GM23248 (cell line): ENCODE measurements at regions not wholly inside any gene's neighbourhood (a gene's known extent, or its start where the extent isn't known, plus 50 kb on each side); places are given as distances from the start of the nearest gene placed in this dataset.

Experiments used
- EZH2 ChIP-seq: fragments of 200-600 bp; sonication (generic); IDR thresholded peaks from 2 replicates; pipeline ENCODE4 v1.6.1; 2018; ENCODE audit warnings: antibody characterized with exemption, mild to moderate bottlenecking; ENCODE audit not compliant: insufficient read depth, poor library complexity, severe bottlenecking
- EZH2phosphoT487 ChIP-seq: fragments of 200-600 bp; sonication (generic); IDR thresholded peaks from 2 replicates; pipeline ENCODE4 v1.6.1; 2018; ENCODE audit warnings: antibody characterized with exemption, moderate library complexity, mild to moderate bottlenecking, low read depth; ENCODE audit not compliant: insufficient read depth

DNA sequence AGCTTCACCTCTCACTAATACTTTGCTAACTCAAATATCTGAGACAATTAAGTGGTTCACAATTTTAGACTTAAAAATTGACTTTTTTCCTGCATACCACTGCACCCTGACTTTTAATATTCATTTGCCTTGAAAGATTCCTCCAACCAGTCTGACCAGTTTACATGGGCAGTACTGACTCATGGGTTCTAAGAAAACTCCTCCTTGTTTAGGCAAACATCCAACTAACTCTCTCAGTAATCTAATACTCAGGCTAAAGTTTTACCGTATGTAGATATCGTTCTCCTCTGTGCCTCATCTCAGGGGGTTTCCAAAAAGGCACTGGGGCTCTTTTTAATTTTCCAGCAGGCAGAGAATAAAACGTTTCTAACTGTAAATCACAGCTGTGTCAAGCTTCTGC lies 422.8 kb downstream of the KDM5D start:
- TF ChIP-seq EZH2 (no peak), EZH2phosphoT487 (no peak)
